Skeletal muscle tissue (tissue), 3 donors: ENCODE measurements at regions not wholly inside any gene's neighbourhood (a gene's known extent, or its start where the extent isn't known, plus 50 kb on each side); places are given as distances from the start of the nearest gene placed in this dataset.

Experiments used
- H3K27ac ChIP-seq: one replicate; pipeline ENCODE4 v1.7.0; 2013; ENCODE audit warnings: mild to moderate bottlenecking, low read depth, low read length, inconsistent platforms
- H3K27me3 ChIP-seq, 3 donors: one replicate each; pipeline ENCODE4 v1.7.0; 2013; ENCODE audit warnings: low read length in 3 of 3; ENCODE audit not compliant: control insufficient read depth in 3 of 3, insufficient read depth in 3 of 3
- H3K36me3 ChIP-seq, 3 donors: one replicate each; pipeline ENCODE4 v1.7.0; 2013; ENCODE audit warnings: low read length in 3 of 3; ENCODE audit not compliant: control insufficient read depth in 3 of 3, insufficient read depth in 3 of 3
- H3K4me1 ChIP-seq, 3 donors: one replicate each; pipeline ENCODE4 v1.7.0; 2013; ENCODE audit warnings: low read length in 3 of 3, mild to moderate bottlenecking in 3 of 3; ENCODE audit not compliant: control insufficient read depth in 3 of 3, insufficient read depth in 3 of 3
- H3K4me3 ChIP-seq, 3 donors: one replicate each; pipeline ENCODE4 v1.7.0; 2013; ENCODE audit warnings: low read length in 3 of 3
- H3K9ac ChIP-seq, 3 donors: one replicate each; pipeline ENCODE4 v1.7.0; 2013; ENCODE audit warnings: low read length in 3 of 3, mild to moderate bottlenecking in 3 of 3, moderate library complexity in 2 of 3, low read depth in 1 of 3
- H3K9me3 ChIP-seq, 3 donors: one replicate each; pipeline ENCODE4 v1.7.0; 2013; ENCODE audit warnings: low read length in 3 of 3; ENCODE audit not compliant: control insufficient read depth in 3 of 3
- donor health status: Osteomylitis.

DNA sequence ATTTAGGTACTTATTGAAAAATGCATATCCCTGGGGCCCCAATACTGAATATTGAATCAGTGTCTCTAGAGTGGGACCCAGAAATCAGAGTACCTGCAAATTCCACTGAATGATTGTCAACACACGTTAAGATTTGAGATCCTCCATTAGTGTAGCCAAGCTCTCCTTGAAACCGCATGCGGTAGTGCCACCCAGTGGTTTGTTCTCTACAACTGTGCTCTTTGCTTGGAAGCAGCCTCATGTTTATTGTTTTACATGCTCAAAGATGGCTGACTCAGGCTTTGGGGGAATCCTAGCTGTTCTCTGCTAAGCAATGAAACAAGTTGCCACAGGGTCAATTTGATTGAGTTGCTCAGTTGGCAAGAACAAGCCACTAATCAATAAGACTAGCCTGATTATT, 340.2 kb upstream of the CELF2 start:
- no peaks in the 10 kb centered on the region for H3K9me3 ChIP-seq
- no peak overlapping the region for H3K9ac ChIP-seq
- no peaks in the 10 kb centered on the region for H3K27me3 ChIP-seq
- no peaks in the 10 kb centered on the region for H3K36me3 ChIP-seq
- H3K27ac ChIP-seq, result no peak overlapping the region
- no peaks in the 10 kb centered on the region for H3K4me1 ChIP-seq
- no peak overlapping the region for H3K4me3 ChIP-seq

DNA sequence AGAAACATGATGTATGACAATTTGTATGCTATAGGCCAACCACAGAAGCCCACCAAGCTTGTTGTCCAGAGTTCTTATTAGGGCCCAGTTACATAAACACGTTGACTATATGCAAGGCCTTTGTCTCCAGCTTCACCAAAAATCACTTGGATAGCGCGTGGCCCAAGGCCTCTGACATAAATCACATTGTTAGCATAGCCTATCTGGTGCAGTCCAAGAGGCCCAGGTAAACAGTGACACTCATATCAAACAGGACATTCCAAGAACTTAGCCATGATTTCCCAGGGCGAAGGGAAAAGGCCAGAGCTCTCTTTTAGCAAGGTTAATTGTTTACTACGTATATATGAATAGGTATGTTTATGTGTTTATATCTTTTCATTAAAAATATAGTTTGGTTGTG, 337.2 kb upstream of the CELF2 start:
- H3K9ac ChIP-seq, result no peak overlapping the region
- peaks cover 0 to 3% (median 0%) of the 10 kb centered on the region in 3 donors for H3K27me3 ChIP-seq
- no peak overlapping the region for H3K27ac ChIP-seq
- no peaks in the 10 kb centered on the region for H3K4me1 ChIP-seq
- no peaks in the 10 kb centered on the region for H3K9me3 ChIP-seq
- H3K4me3 ChIP-seq, result no peak overlapping the region
- no peaks in the 10 kb centered on the region for H3K36me3 ChIP-seq

DNA sequence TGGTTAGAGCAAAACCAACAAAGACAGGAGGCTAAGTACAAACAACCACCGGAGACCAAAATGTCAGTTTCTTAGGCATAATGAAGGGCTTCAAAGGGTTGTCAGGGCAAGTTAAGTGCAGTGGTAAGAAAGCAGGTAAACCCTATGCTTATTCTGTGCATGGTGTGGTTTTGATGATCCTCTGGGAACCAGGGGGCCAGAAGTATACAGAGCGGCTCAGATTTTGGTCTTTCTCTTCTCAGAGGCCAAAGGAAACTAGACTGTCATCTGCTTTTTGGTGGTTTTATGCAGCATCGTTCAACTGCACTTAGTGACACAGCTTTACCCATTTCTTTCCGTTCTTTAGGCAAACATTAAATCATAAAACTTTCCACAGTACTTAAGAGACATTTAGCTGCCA, 332.7 kb upstream of the CELF2 start:
- Histone ChIP-seq H3K9ac (no peak overlapping the region), H3K36me3 (no peaks in the 10 kb centered on the region), H3K4me3 (no peak overlapping the region), H3K27ac (no peak overlapping the region), H3K9me3 (no peaks in the 10 kb centered on the region), H3K27me3 (peaks cover 0 to 5% (median 0%) of the 10 kb centered on the region in 3 donors), H3K4me1 (no peaks in the 10 kb centered on the region)

DNA sequence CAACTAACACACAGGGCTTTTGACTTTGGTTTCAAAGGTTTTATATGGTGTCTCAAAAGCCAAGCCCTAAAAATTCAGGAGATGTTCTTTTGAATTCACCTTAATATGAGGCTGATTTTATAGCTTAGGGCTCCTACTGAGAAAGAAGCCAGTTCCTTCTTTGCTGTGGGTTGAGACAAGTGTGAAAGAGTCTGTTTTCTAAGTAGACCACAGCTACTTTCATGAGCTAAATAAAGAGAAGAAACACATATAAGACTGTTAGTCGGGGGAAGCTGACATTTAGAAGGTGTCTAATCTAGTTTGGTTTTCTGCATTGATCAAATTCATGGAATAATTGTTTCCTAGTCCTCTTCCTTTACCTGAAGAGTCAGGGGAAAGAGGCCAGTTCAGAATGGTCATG, 332.1 kb upstream of the CELF2 start:
- H3K4me3 ChIP-seq, result no peak overlapping the region
- peaks cover 0 to 5% (median 0%) of the 10 kb centered on the region in 3 donors for H3K27me3 ChIP-seq
- H3K9me3 ChIP-seq, result no peaks in the 10 kb centered on the region
- H3K27ac ChIP-seq, result no peak overlapping the region
- H3K4me1 ChIP-seq, result no peaks in the 10 kb centered on the region
- H3K36me3 ChIP-seq, result no peaks in the 10 kb centered on the region
- no peak overlapping the region for H3K9ac ChIP-seq

DNA sequence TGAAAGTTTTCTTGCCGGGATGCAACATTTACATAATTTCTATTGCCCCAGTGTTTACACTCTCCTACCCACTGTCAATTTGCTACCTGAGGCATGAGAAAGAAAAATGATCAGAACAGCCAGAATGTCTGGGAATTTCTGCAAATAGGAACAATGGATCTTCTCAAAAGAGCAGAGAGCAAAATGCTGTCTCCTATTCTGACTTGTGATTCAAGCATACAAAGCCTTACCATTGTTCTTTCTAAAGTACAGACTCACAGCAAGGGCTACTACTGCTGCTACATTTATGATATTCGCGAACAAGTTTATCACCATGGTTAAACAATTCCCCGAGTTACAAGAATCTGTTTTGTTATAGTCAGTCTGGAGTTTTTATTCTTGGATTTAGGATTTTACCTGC, 329.9 kb upstream of the CELF2 start:
- Histone ChIP-seq H3K27ac (no peak overlapping the region), H3K4me1 (no peaks in the 10 kb centered on the region), H3K9me3 (no peaks in the 10 kb centered on the region), H3K27me3 (peaks cover 0 to 5% (median 0%) of the 10 kb centered on the region in 3 donors), H3K36me3 (no peaks in the 10 kb centered on the region), H3K9ac (no peak overlapping the region), H3K4me3 (no peak overlapping the region)

DNA sequence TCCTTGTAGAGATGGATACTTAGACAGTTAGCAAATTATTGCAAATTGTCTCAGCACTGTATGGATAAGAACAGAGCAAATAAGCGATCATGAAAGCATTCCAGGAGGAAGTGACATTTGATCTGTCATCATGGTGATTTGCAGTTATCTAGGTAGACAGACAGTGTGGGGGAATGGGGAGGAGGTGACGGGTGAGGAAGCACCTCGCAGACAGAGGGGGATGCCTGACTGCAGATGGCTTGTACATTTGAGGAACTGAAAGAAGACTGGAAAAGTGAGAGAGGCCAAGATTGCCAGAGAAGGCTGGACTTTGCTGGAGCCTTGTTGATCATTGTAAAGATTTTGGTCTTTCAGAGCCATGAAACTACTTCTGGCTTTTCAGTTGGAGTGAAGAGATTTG, 318.2 kb upstream of the CELF2 start:
- Histone ChIP-seq H3K4me1 (no peaks in the 10 kb centered on the region), H3K27me3 (no peaks in the 10 kb centered on the region), H3K27ac (no peak overlapping the region), H3K9me3 (no peaks in the 10 kb centered on the region), H3K36me3 (no peaks in the 10 kb centered on the region), H3K9ac (no peak overlapping the region), H3K4me3 (no peak overlapping the region)

DNA sequence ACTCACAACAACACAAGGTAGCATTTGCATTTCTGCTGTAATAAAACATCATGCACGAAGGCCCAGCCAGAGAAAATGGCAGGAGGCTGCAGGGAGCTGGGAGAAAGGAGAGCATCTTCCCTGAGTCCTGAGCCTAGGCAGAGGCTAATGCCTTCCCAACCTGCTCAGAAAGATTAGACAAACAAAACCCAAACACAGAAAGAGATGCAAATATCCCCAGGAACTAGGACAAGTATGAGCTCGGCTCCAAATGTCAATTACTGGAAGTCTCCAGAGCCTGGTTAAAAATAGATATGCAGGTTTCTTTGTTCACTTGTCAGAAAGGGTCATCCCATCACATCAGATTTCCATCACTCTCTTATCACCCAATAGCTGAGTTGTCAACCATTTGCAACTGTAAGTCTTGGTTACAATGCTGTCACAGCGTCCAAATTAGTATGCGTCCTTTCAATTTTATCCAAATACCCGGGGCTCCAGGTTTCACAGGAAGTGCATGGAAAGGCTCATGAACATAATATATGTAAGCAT, 316.5 kb upstream of the CELF2 start:
- no peak overlapping the region for H3K9ac ChIP-seq
- H3K4me1 ChIP-seq, result no peaks in the 10 kb centered on the region
- H3K4me3 ChIP-seq, result no peak overlapping the region
- H3K9me3 ChIP-seq, result no peaks in the 10 kb centered on the region
- no peaks in the 10 kb centered on the region for H3K27me3 ChIP-seq
- no peak overlapping the region for H3K27ac ChIP-seq
- no peaks in the 10 kb centered on the region for H3K36me3 ChIP-seq

DNA sequence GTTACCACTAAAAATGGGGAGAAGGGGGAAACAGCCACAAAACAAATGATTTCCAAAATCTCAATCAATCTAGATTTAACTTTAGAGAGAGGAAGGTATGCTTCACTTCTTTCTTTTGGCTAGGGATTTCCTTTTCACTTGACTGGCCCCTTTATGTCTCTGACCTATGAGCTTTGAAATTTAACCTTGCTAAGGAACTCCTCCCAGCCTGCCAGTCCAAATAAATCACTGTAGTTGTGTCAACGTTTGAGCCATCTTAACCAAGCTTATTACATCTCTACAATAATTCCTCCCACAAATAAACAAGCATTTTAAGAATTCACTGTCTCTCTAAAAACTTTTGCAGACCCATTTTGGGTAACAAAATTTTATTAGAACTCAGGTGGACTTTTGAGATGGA, 315.5 kb upstream of the CELF2 start:
- H3K9ac ChIP-seq, result no peak overlapping the region
- H3K27me3 ChIP-seq, result no peaks in the 10 kb centered on the region
- H3K4me3 ChIP-seq, result no peak overlapping the region
- no peak overlapping the region for H3K27ac ChIP-seq
- H3K9me3 ChIP-seq, result no peaks in the 10 kb centered on the region
- H3K4me1 ChIP-seq, result no peaks in the 10 kb centered on the region
- H3K36me3 ChIP-seq, result no peaks in the 10 kb centered on the region

DNA sequence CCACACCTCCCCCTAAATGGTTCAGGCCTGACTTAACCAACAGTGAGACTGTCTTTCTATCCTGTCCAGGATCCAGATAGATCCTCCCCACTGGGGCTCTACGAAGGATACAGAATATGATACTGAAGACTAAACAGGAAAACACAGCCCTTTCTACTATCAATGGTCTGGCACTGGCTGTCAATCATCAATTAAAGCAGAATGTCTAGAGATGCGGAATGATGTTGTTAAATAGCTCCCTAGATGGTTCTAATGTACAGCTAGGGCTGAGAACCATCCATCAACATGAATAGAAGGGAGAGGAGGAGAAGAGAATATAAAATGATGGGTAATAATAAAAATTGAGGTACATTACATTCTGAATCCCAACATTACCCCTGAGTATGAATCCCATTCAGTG, 314.3 kb upstream of the CELF2 start:
- H3K9me3 ChIP-seq, result no peaks in the 10 kb centered on the region
- H3K36me3 ChIP-seq, result no peaks in the 10 kb centered on the region
- H3K9ac ChIP-seq, result no peak overlapping the region
- H3K4me3 ChIP-seq, result no peak overlapping the region
- H3K27ac ChIP-seq, result no peak overlapping the region
- H3K4me1 ChIP-seq, result no peaks in the 10 kb centered on the region
- no peaks in the 10 kb centered on the region for H3K27me3 ChIP-seq

DNA sequence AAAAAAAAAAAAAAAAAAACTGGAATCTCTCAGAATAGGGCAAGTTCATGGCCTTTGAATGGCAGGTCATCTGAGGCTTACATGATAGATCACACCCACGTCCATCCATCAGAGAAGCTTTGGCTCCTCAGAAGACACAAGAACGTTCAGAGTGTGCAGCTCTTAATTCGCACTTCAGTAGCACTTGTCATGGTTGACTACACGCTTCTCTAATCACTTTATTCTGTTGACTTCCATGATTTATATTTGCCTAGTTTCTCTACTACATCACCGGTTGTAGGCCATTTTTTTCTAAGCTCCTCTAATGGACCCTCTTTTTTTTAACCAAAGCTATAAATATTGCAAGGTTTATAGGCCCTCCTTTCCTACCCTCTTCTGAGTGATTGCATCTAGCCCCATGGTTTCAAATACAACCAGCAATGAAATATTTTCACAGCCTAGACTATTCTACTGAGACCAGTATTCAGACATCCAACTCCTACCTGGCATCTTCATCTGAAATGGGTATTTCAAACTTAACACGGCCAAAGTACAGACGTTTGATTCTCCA, 305.4 kb upstream of the CELF2 start:
- no peaks in the 10 kb centered on the region for H3K4me1 ChIP-seq
- no peaks in the 10 kb centered on the region for H3K27me3 ChIP-seq
- no peaks in the 10 kb centered on the region for H3K9me3 ChIP-seq
- H3K4me3 ChIP-seq, result no peak overlapping the region
- no peaks in the 10 kb centered on the region for H3K36me3 ChIP-seq
- H3K9ac ChIP-seq, result no peak overlapping the region
- H3K27ac ChIP-seq, result no peak overlapping the region
